ENCODE measurements at regions not wholly inside any gene's neighbourhood (a gene's known extent, or its start where the extent isn't known, plus 50 kb on each side); places are given as distances from the start of the nearest gene placed in this dataset.

DNA sequence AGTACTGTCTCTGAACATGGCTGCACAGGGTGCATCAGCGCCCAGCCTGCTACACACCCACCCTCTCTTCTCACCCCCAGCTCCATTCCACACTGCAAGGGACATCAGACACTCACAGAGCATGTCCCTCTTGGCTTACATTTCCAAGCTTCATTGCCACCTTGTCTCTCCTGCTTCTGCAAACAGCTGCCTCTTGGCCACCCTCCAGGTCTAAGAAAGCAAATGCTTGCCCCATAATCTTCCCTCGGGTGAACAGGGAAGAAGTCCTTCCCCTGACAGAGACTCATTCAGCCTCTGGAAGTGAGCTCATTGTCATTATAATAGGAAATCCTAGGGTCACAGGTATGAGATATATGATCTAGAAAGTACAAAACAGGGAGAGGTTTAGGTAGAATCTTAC is 505.2 kb downstream of the RMST start:
- ATAC-seq (no peak), FAIRE-seq (no peak), DNase-seq (ENCODE audit: extremely low read depth in 1 of 4, low spot score in 3 of 4) (no peak)
- H4K20me1 ChIP-seq (replicated peaks; ENCODE audit: control insufficient read depth, insufficient read depth, low read length) = no peaks in the 10 kb centered on the region
- no peak overlapping the region for H3K4me2 ChIP-seq (ENCODE audit: insufficient read depth, low read length)
- H2AFZ ChIP-seq (ENCODE audit: low read depth, low read length) = no peak overlapping the region
- no peaks in the 10 kb centered on the region for H3K9me1 ChIP-seq (ENCODE audit: control insufficient read depth, insufficient read depth, low read length)
- no peaks in the 10 kb centered on the region for H3K36me3 ChIP-seq (ENCODE audit: control insufficient read depth, insufficient read depth, low read length)
- in situ Hi-C loops (cut with MboI) (no loop called here), intact Hi-C loops (cut with micrococcal nuclease) (no loop called here)
- H3K27ac ChIP-seq (ENCODE audit: extremely low read depth, low read depth, low read length) = no peak overlapping the region
- H3K27me3 ChIP-seq (ENCODE audit: control insufficient read depth in 2 of 2, insufficient read depth in 2 of 2, low read length in 2 of 2) = no peaks in the 10 kb centered on the region
- no peaks in the 10 kb centered on the region; the same call in 1 of the 2 replicates for H3K9me3 ChIP-seq (replicated peaks; ENCODE audit: control insufficient read depth, insufficient read depth, low read depth, low read length)
- WGBS (ENCODE audit: insufficient coverage, low coverage, missing lambda C conversion rate) = 0% methylated on average over 2 of the region's 2 CpGs
- no peaks in the 10 kb centered on the region for H3K4me1 ChIP-seq (replicated peaks in 1 of 2; ENCODE audit: control insufficient read depth in 2 of 2, insufficient read depth in 2 of 2, low read length in 2 of 2)
- no peak overlapping the region for H3K4me3 ChIP-seq
- POLR2A ChIA-PET = no interaction called here
- TF ChIP-seq, protein P1, sequence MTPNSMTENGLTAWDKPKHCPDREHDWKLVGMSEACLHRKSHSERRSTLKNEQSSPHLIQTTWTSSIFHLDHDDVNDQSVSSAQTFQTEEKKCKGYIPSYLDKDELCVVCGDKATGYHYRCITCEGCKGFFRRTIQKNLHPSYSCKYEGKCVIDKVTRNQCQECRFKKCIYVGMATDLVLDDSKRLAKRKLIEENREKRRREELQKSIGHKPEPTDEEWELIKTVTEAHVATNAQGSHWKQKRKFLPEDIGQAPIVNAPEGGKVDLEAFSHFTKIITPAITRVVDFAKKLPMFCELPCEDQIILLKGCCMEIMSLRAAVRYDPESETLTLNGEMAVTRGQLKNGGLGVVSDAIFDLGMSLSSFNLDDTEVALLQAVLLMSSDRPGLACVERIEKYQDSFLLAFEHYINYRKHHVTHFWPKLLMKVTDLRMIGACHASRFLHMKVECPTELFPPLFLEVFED (CRISPR knock-in tag; conservative IDR thresholded peaks at IDR 0.05) = no peak
- TF ChIP-seq, protein P2, sequence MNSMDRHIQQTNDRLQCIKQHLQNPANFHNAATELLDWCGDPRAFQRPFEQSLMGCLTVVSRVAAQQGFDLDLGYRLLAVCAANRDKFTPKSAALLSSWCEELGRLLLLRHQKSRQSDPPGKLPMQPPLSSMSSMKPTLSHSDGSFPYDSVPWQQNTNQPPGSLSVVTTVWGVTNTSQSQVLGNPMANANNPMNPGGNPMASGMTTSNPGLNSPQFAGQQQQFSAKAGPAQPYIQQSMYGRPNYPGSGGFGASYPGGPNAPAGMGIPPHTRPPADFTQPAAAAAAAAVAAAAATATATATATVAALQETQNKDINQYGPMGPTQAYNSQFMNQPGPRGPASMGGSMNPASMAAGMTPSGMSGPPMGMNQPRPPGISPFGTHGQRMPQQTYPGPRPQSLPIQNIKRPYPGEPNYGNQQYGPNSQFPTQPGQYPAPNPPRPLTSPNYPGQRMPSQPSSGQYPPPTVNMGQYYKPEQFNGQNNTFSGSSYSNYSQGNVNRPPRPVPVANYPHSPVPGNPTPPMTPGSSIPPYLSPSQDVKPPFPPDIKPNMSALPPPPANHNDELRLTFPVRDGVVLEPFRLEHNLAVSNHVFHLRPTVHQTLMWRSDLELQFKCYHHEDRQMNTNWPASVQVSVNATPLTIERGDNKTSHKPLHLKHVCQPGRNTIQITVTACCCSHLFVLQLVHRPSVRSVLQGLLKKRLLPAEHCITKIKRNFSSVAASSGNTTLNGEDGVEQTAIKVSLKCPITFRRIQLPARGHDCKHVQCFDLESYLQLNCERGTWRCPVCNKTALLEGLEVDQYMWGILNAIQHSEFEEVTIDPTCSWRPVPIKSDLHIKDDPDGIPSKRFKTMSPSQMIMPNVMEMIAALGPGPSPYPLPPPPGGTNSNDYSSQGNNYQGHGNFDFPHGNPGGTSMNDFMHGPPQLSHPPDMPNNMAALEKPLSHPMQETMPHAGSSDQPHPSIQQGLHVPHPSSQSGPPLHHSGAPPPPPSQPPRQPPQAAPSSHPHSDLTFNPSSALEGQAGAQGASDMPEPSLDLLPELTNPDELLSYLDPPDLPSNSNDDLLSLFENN (IDR thresholded peaks at IDR 0.05; ENCODE audit: low read depth in 2 of 2, low read length in 2 of 2) = no peak
- TF ChIP-seq ILF3 (IDR thresholded peaks at IDR 0.05; ENCODE audit: borderline replicate concordance) (no peak), ZNF583 (CRISPR knock-in tag; IDR thresholded peaks at IDR 0.05) (no peak)
- CTCF ChIA-PET (ENCODE audit: low intra/inter-chr PET ratio) = no interaction called here
- BruUV-seq (replicated peaks) = no TSS peak
- H3K9ac ChIP-seq (ENCODE audit: insufficient read depth in 1 of 2, low read depth in 2 of 2, low read length in 2 of 2) = no peak overlapping the region
- no peaks in the 10 kb centered on the region for H3K79me2 ChIP-seq (ENCODE audit: control insufficient read depth, insufficient read depth, low read length)

Data from K562 (cell line).